ENCODE measurements at regions not wholly inside any gene's neighbourhood (a gene's known extent, or its start where the extent isn't known, plus 50 kb on each side); places are given as distances from the start of the nearest gene placed in this dataset.

DNA sequence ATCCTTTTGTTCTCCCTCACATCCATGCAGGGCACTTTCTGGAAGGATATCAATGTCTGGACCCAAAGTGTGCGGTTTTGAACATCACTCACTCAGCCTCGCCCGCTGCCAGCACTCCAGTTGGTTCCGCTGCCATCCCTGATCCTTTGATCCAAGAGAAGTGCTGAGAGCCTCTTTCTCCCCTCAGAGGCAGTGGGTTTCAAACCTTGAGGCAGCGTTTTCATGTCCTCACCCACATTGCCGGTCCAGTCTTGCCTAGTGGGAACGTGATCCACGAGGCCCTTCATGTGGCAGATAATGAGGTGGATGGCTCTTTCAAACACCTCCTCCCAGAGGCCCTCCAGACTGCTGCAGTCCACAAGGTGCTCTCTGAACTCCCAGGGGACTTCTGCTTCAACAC is 122.2 kb downstream of the ACTL8 start:
- TF ChIP-seq, protein P1, sequence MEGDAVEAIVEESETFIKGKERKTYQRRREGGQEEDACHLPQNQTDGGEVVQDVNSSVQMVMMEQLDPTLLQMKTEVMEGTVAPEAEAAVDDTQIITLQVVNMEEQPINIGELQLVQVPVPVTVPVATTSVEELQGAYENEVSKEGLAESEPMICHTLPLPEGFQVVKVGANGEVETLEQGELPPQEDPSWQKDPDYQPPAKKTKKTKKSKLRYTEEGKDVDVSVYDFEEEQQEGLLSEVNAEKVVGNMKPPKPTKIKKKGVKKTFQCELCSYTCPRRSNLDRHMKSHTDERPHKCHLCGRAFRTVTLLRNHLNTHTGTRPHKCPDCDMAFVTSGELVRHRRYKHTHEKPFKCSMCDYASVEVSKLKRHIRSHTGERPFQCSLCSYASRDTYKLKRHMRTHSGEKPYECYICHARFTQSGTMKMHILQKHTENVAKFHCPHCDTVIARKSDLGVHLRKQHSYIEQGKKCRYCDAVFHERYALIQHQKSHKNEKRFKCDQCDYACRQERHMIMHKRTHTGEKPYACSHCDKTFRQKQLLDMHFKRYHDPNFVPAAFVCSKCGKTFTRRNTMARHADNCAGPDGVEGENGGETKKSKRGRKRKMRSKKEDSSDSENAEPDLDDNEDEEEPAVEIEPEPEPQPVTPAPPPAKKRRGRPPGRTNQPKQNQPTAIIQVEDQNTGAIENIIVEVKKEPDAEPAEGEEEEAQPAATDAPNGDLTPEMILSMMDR (IDR thresholded peaks at IDR 0.05 in 8 of 11, conservative IDR thresholded peaks at IDR 0.05 in 3 of 11) = no peak
- TF ChIP-seq POLR2A (IDR thresholded peaks at IDR 0.05) = no peak

Data from spleen (tissue), 7 donors.